Left lobe of liver (tissue), 2 donors: ENCODE measurements at regions not wholly inside any gene's neighbourhood (a gene's known extent, or its start where the extent isn't known, plus 50 kb on each side); places are given as distances from the start of the nearest gene placed in this dataset.

Source experiments
- ATAC-seq: fragments of 200-7000 bp; cut with Tn5 transposase; one replicate; pipeline ENCODE4 v1.9.1; 2020; ENCODE audit warnings: mild to moderate bottlenecking, moderate library complexity
- DNase-seq: peaks from one replicate; pipeline ENCODE4 v3.0.0-alpha.2; 2020; ENCODE audit warnings: low spot score
- donor health status: DM: no; HTN: no; CAD: no; lungs with moderate emphysema.
- donor health status: DM: no; HTN: yes; CAD: no.

- DNase-seq (no peak), ATAC-seq (no peak)
Observed at GRCh38 chr5:167243463-167243862, 1048.0 kb upstream of the WWC1 start.

- no peak for ATAC-seq
- DNase-seq: no peak
Observed at GRCh38 chr5:167244583-167244982, 1046.9 kb upstream of the WWC1 start.

- ATAC-seq (no peak), DNase-seq (no peak)
Observed at GRCh38 chr5:167245868-167246267, 1045.6 kb upstream of the WWC1 start.

- DNase-seq (no peak), ATAC-seq (no peak)
Observed at GRCh38 chr5:167247816-167248215, 1043.6 kb upstream of the WWC1 start.

DNA sequence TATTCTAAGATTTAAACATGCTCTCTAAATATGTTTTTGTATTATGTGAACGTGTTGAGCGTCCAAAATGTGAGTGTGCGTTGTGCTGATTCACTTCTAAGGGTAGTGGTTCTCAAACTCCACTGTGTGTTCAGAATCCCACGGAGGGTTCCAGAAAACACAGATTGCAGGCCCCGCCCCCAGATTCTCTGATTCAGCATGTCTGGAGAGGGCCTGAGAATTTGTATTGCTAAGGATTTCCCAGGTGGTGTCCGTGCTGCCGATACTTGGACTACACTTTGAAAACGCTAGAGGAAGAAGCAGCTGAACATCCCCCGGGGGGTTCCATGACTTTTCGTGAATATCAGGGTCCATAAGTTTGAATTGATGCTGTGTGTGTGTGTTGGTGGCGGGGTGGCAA lies 1043.2 kb upstream of the WWC1 start:
- no peak for ATAC-seq
- no peak for DNase-seq

- no peak for DNase-seq
- ATAC-seq: peak; percentile 73
Observed at GRCh38 chr5:167250996-167251395, 1040.4 kb upstream of the WWC1 start.

- ATAC-seq (no peak), DNase-seq (no peak)
Observed at GRCh38 chr5:167254132-167254531, 1037.3 kb upstream of the WWC1 start.

GRCh38 chr5:167255926-167256325 lies 1035.5 kb upstream of the WWC1 start:
- no peak for ATAC-seq
- no peak for DNase-seq

GRCh38 chr5:167259806-167260205 lies 1031.6 kb upstream of the WWC1 start:
- DNase-seq (no peak), ATAC-seq (no peak)

DNA sequence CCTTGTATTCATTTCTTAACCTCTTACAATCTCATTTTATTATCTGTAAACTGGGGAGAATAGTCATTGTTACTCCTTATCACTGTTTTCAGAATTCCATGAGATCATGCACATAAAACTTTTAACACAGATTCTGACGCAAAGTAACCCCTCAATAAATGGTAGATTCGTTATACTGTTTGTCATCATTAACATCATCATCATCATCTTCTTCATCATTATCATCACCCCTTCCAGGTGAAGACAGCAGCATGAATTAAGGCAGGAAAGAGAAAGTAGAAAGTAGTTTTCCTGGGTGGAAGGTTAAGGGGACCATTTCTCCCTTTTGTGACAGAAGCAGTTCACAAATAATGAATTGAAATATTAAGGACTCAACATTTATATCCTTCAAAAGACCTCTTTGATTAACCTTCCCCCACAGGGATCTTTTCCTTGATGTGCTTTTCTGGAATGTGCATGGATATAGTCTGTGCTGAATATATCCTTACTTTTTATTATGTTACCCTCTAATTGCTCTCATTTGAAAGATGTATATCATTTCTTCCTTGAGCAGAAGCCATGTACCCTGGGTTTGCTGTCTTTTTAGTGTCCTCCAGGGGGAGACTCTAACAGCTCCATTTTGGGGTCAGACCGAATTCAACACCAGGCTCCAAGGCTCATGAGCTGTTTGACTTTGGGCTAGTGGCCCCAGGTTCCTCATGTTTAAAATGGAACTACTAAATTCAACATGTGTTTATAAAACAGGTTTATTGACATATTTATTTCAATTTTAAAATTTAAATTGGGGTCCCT lies 1029.9 kb upstream of the WWC1 start:
- DNase-seq (no peak), ATAC-seq (peak; percentile 68)

DNA sequence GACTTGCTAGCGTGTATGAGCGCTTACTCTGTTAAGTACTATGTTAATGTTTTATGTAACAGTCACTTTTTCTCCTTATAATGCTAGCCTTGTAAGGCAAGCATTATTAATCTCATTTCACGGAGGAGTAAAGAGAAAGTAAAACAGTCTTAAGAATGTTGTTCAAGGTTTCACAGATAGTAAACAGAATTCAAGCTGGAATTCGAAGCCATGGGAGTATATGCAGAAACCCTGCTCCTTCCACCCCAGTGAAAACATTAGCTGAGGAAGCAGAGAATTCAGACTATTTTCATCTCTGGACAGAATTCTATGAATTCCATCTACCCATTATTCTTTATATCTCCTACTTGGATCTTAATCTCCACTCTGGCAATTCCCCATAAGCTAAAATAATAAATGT lies 1028.3 kb upstream of the WWC1 start:
- DNase-seq (no peak), ATAC-seq (no peak)

- ATAC-seq: no peak
- no peak for DNase-seq
Observed at GRCh38 chr5:167264348-167264747, 1027.1 kb upstream of the WWC1 start.

DNA sequence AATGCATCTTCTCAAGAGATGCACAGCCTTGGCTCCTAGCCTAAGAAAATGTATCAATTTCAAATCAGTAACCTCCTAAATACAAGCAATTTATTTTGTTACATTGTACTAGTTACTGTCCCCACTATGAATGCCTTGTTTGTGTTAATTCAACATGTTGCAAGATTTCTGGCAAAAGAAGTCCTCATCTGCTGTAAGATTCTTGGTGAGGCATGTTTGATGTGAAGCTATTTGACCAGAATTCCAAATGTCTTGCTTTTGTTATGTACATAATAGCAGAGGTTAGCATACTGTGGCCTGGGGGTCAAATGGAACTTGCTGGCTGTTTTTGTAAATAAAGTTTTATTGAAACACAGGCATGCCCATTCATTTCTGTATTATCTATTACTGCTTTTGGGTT lies 1023.1 kb upstream of the WWC1 start:
- no peak for ATAC-seq
- DNase-seq: no peak

- no peak for ATAC-seq
- DNase-seq: no peak
Observed at GRCh38 chr5:167269146-167269545, 1022.3 kb upstream of the WWC1 start.

- ATAC-seq (no peak), DNase-seq (no peak)
Observed at GRCh38 chr5:167271081-167271480, 1020.4 kb upstream of the WWC1 start.

DNA sequence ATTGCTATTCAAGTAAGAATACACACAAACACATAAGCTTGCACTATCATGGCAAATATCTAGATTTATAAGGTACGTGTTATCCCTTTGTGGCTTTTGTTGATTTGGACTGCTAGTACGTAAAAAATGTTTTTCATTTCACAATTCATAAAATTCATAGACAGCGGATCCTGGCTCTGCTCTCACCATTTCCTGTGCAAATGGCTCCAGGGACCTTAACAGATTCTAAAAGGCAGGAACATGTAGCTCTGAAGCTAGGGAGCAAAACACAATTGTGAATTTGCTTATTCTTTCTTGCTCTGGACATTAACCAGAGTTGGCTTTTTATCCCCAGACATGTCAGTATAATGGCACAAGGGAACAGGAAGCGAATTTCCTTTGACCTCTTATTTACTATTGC lies 1019.9 kb upstream of the WWC1 start:
- DNase-seq (no peak), ATAC-seq (no peak)

DNA sequence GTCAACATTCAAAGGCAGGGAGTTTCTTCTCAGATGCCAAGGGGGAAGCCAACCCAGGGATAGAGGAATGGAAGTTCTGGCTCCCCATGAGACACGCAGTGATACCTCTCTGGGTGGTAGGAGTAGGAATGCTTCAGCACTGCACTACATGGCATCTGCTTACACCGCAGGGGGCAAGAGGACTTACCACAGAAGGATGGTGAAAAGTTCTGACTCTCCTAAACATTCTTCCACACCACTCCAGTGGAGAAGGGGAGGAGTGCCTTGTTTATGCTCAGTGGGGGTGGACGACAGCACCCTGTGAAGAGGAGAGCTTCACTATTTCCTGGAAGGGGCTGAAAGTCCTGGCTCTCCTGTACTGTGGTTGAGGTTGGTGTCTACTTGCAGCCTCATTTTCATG lies 1011.3 kb upstream of the WWC1 start:
- no peak for DNase-seq
- no peak for ATAC-seq

DNA sequence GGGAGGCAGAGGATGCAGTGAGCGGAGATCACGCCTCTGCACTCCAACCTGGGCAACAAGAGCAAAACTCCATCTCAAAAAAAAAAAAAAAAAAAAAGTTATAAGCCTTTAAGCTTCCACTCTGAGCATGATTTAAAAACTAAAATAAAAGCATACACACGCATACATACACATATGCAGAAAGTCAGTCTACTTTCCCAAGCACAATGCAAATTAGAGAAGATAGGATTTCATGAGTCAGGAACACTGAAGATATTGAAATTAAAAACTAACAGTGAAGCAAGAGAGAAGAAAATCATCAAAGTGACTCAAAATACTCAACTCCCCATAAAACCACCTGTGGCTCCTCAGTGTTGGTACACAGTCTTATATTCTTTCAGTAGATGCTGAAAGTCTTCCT lies 1009.5 kb upstream of the WWC1 start:
- DNase-seq (no peak), ATAC-seq (no peak)

DNA sequence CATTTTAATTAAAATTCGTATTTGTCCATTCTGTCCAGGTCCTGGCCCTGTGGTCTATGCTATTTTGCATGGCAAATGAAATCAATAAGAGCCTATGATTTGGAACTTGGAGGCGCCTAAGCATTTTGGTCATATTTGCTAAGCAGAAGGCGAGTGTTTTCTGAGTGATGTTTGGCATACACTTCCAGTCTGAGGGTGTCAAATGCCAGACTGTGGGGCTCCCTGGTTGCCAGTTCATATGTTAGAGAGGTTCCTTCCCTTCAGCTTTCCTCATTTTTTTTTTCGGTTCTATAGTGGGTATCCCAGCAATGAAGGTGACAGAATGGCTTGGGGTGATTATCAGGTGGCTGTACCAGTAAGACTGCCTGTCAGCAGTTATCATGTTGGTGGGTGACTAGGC lies 1007.8 kb upstream of the WWC1 start:
- ATAC-seq (no peak), DNase-seq (no peak)

DNA sequence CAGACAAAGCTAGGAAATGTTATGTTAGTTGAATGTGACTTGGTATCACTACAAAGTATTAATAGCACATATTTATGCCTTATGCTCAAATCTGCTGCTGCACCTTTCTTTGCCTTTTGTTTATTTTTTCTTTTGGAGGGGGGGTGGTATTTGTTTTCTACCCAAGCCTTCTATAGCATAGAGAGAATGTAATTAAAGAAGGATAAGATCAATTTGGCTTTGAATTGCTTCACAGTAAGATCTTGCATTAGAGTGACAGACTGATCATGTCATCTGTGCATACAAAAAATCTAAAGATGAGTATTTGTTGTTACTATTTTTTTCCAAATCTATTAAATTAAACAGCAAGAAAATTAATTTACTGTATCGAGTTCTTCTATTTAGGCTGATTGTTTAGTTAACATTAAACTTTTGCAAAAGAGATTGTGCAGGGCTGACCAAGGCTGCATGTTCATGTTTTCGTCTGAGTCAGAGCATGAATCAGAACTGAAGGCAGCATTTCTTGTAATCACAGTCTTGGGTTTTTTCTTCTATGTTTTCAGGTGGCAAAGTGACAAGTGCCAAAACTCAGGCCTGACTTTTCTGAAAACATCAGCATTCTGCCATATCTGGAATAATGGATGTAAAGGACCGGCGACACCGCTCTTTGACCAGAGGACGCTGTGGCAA lies 1007.1 kb upstream of the WWC1 start:
- ATAC-seq (no peak), DNase-seq (no peak)

- DNase-seq (peak; percentile 43), ATAC-seq (peak; percentile 75)
Observed at GRCh38 chr5:167285591-167285990, 1005.9 kb upstream of the WWC1 start.

DNA sequence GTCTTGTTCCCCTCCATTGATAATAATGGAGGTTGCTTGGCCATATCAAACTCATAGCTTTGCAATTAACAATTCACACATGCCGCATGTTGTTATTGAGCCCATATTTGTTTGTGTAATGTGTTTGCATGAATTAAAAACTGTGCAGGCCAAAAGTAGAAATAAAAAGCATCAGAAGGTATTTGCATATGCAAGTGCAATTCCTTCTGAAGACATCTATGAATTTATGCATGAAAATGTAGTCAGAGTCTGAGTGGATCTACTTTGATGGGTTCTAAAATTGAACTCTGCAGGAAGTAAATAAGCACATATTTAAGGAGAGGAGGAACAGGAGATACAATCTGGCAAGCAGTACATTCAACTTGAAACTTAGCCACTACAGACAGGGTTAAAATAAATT lies 1004.6 kb upstream of the WWC1 start:
- DNase-seq: no peak
- no peak for ATAC-seq

DNA sequence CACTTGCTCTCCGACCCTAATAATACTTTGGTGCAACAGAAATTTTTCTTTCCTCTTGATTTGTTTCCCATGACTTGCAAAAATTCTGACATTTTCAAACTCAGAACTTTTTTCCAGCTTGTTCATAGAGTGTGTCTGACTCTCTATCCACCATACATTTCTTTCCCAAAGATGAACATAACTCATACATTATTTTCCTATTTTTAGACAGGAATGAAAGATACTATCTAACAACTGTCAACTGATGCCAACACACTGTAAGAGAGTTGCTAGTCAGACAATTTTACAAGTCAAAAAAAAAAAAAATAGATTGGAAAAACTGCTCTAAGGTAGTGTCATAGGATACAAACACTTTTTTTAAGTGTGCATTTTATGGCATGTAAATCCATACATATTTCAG lies 1001.0 kb upstream of the WWC1 start:
- DNase-seq (no peak), ATAC-seq (no peak)
